Osteocyte (in vitro differentiated cells): ENCODE measurements at regions not wholly inside any gene's neighbourhood (a gene's known extent, or its start where the extent isn't known, plus 50 kb on each side); places are given as distances from the start of the nearest gene placed in this dataset.

Experiments used
- DNase-seq: peaks from one replicate; pipeline ENCODE4 v3.0.0; 2021; ENCODE audit warnings: mixed read lengths; ENCODE audit not compliant: unreplicated experiment; ENCODE audit errors: extremely low spot score
- H3K27ac Mint-ChIP-seq: one replicate; pipeline ENCODE4 v1.8.0; 2021; ENCODE audit warnings: mild to moderate bottlenecking, mixed read lengths; ENCODE audit not compliant: unreplicated experiment
- H3K27me3 Mint-ChIP-seq: one replicate; pipeline ENCODE4 v1.8.0; 2021; ENCODE audit warnings: mixed read lengths; ENCODE audit not compliant: unreplicated experiment
- H3K36me3 Mint-ChIP-seq: one replicate; pipeline ENCODE4 v1.8.0; 2021; ENCODE audit warnings: mixed read lengths; ENCODE audit not compliant: unreplicated experiment
- H3K4me1 Mint-ChIP-seq: one replicate; pipeline ENCODE4 v1.8.0; 2021; ENCODE audit warnings: mixed read lengths; ENCODE audit not compliant: unreplicated experiment
- H3K4me3 Mint-ChIP-seq: one replicate; pipeline ENCODE4 v1.8.0; 2021; ENCODE audit warnings: mild to moderate bottlenecking, moderate library complexity, mixed read lengths; ENCODE audit not compliant: unreplicated experiment
- H3K9me3 Mint-ChIP-seq: one replicate; pipeline ENCODE4 v1.8.0; 2021; ENCODE audit warnings: mixed read lengths; ENCODE audit not compliant: unreplicated experiment
- TF ChIP-seq, protein P1 (sequence below): fragments of 200-600 bp; sonication (generic); IDR thresholded peaks from 2 replicates; pipeline ENCODE4 v1.5.0; 2021; ENCODE audit warnings: antibody characterized with exemption, mild to moderate bottlenecking, moderate library complexity

DNA sequence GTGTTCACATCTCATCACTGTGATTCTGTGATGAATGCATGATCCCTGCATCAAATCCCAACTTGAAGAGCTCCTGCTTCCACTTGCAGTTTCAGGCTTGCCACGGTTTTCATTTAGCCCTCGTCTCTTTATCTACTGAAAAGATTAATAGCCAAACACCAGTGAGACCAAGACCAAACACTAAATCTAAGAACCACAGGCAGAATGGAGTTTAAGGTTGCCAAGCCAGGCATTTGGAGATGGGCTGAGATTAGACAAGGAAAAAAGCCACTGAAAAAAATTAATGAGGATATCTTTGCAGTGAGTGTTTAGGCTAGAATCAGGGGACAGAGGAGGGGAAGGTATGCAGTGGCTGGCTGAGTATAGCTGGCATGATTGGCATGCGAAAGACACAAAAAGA lies 227.2 kb upstream of the BLID start:
- DNase-seq = no peak
- no peak overlapping the region for H3K27ac Mint-ChIP-seq
- no peak overlapping the region for H3K4me3 Mint-ChIP-seq
- TF ChIP-seq, protein P1, sequence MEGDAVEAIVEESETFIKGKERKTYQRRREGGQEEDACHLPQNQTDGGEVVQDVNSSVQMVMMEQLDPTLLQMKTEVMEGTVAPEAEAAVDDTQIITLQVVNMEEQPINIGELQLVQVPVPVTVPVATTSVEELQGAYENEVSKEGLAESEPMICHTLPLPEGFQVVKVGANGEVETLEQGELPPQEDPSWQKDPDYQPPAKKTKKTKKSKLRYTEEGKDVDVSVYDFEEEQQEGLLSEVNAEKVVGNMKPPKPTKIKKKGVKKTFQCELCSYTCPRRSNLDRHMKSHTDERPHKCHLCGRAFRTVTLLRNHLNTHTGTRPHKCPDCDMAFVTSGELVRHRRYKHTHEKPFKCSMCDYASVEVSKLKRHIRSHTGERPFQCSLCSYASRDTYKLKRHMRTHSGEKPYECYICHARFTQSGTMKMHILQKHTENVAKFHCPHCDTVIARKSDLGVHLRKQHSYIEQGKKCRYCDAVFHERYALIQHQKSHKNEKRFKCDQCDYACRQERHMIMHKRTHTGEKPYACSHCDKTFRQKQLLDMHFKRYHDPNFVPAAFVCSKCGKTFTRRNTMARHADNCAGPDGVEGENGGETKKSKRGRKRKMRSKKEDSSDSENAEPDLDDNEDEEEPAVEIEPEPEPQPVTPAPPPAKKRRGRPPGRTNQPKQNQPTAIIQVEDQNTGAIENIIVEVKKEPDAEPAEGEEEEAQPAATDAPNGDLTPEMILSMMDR = no peak
- H3K4me1 Mint-ChIP-seq = no peaks in the 10 kb centered on the region
- no peaks in the 10 kb centered on the region for H3K9me3 Mint-ChIP-seq
- no peaks in the 10 kb centered on the region for H3K36me3 Mint-ChIP-seq
- peaks cover 24% of the 10 kb centered on the region for H3K27me3 Mint-ChIP-seq

DNA sequence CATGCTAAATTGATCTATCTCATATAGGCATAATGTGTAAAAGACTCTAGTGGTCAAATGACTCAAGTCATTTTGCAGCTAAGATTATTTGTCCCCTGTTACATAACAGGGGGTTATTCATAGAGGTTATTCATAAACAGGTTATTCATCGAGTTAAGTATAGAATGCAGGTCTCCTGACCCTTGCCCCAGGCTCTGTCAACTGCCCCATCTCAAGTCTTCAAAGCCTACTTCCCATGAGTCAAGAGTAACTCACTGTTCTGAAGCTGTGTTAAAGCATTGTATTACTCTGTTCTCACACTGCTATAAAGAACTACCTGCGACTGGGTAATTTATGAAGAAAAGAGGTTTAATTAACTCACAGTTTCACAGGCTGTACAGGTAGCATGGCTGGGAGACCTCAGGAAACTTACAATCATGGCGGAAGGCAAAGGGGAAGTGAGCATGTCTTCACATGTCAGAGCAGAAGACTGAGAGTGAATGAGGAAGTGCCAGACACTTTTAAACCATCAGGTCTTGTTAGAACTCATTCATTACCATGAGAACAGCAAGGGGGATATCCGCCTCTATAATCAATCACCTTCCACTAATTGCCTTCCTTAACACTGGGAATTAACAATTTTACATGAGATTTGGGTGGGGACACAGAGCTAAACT lies 226.2 kb upstream of the BLID start:
- Mint-ChIP-seq H3K27me3 (peaks cover 20% of the 10 kb centered on the region), H3K4me1 (no peaks in the 10 kb centered on the region), H3K27ac (no peak overlapping the region), H3K9me3 (no peaks in the 10 kb centered on the region), H3K4me3 (no peak overlapping the region), H3K36me3 (no peaks in the 10 kb centered on the region)
- DNase-seq = no peak
- TF ChIP-seq, protein P1 = no peak

DNA sequence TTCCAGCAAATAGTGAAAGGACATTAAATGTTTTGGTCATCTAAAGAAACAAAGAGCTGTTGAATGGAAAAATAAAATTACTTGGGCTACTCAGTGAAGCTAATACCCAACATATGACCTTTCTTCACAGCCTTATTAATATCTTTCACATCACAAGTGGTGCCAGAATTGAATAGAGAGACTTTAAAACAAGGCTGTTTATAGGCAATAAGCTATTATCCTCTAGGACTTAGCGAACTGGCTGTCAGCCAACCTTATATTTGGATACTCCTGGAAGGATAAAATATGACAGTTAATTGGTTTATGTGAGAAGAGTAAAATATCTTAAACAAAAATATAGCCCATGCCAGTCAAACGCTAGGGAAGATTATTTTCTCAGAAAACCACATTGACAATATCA lies 225.5 kb upstream of the BLID start:
- H3K9me3 Mint-ChIP-seq = no peaks in the 10 kb centered on the region
- no peaks in the 10 kb centered on the region for H3K4me1 Mint-ChIP-seq
- peaks cover 25% of the 10 kb centered on the region for H3K27me3 Mint-ChIP-seq
- H3K36me3 Mint-ChIP-seq = no peaks in the 10 kb centered on the region
- no peak overlapping the region for H3K27ac Mint-ChIP-seq
- no peak for DNase-seq
- H3K4me3 Mint-ChIP-seq = no peak overlapping the region
- TF ChIP-seq, protein P1 = no peak

DNA sequence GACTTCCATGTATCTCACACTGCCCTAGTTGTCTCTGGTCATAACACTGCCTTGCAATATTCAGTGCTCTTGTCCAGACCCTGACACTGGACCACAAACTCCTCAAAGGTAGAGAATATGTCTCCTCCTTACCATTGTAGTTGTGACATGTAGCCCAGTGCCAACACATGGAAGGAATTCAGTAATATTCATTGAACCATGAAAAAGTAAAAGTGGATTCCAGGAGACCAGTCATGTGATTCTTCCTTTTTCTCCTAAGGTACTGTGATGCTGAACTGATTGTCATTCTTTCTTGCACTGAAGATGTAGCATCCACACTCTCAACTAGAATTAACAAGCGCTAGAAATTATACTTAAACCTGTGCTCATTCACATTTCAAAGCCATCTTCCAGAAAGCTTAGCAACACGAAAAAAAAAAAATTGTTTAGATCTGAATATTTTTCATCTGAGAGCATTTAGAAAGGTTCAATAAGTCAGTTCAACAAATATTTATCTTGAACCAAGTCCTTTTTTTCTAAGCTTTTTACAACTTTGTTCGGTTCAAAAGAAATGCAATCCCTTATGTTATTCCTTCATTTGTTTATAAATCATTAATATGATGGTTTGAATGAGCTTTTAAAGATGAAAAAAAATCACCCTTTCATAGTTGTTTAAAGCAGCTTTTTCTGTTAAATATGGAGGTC lies 224.7 kb upstream of the BLID start:
- Mint-ChIP-seq H3K36me3 (no peaks in the 10 kb centered on the region), H3K4me3 (no peak overlapping the region), H3K9me3 (no peaks in the 10 kb centered on the region), H3K4me1 (no peaks in the 10 kb centered on the region), H3K27ac (no peak overlapping the region), H3K27me3 (peaks cover 27% of the 10 kb centered on the region)
- TF ChIP-seq, protein P1 = no peak
- no peak for DNase-seq

DNA sequence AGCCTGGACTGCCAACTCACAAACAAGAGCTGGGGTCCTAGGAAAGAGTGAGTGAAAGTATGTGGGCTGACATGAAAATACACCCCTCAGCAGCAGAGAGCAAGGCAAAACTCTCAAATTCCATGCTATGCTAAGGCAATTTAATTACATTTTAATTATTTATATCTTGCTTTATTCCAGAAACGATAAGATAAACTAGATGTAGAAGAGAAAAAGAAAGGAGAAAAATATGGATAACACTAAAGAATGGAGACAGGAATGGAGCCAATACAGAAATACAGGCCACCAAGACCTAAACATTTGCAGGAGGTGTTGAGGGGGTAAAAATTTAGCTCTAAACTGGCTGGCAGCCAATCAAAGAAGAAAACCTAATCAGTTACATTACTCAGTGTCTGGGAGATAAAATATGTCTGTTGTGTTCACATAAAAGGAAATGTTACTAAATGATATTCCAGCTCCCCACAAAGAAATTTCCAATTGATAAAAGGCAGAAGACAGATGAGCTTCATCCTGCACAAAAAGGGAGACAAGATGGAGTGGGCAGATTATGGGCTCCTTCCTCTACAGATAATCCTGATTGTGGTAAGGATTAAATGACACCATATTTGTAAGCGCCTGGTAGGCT lies 223.5 kb upstream of the BLID start:
- Mint-ChIP-seq H3K36me3 (no peaks in the 10 kb centered on the region), H3K27ac (no peak overlapping the region), H3K4me3 (no peak overlapping the region), H3K9me3 (no peaks in the 10 kb centered on the region), H3K27me3 (peaks cover 28% of the 10 kb centered on the region), H3K4me1 (no peaks in the 10 kb centered on the region)
- TF ChIP-seq, protein P1 = no peak
- DNase-seq = no peak
